Breast epithelium (tissue), 3 donors: ENCODE measurements at regions not wholly inside any gene's neighbourhood (a gene's known extent, or its start where the extent isn't known, plus 50 kb on each side); places are given as distances from the start of the nearest gene placed in this dataset.

Experiments
- CTCF ChIP-seq, 3 donors: fragments of 450-650 bp; IDR thresholded peaks; one replicate each; pipeline ENCODE4 v1.5.1; 2016 to 2017; ENCODE audit warnings: antibody characterized with exemption in 3 of 3, mild to moderate bottlenecking in 3 of 3, moderate library complexity in 3 of 3
- POLR2A ChIP-seq: fragments of 450-650 bp; IDR thresholded peaks from one replicate; pipeline ENCODE4 v1.6.1; 2016; ENCODE audit warnings: antibody characterized with exemption, mild to moderate bottlenecking, moderate library complexity
- POLR2AphosphoS5 ChIP-seq, 3 donors: sonication (generic); formaldehyde crosslinking; IDR thresholded peaks; one replicate each; pipeline ENCODE4 v1.6.1; 2017; ENCODE audit warnings: antibody characterized with exemption in 3 of 3

GRCh38 chr7:18292584-18292983 is 203.0 kb upstream of the HDAC9 start:
- TF ChIP-seq POLR2A: no peak
- TF ChIP-seq CTCF (IDR thresholded peaks at IDR 0.05): no peak
- no peak for TF ChIP-seq POLR2AphosphoS5 (IDR thresholded peaks at IDR 0.05)
